Testis (tissue), 2 donors: ENCODE measurements at regions not wholly inside any gene's neighbourhood (a gene's known extent, or its start where the extent isn't known, plus 50 kb on each side); places are given as distances from the start of the nearest gene placed in this dataset.

Source experiments
- CTCF ChIP-seq, 3 experiments: fragments of 450-650 bp in 2 of 3; fragments of 200-600 bp in 1 of 3; sonication (generic) in 1 of 3; IDR thresholded peaks; one replicate each; pipeline ENCODE4 v1.5.1; 2016 to 2019; ENCODE audit warnings: antibody characterized with exemption in 3 of 3, mild to moderate bottlenecking in 2 of 3, moderate library complexity in 1 of 3
- POLR2A ChIP-seq: fragments of 450-650 bp; IDR thresholded peaks from one replicate; pipeline ENCODE4 v1.6.1; 2017; ENCODE audit warnings: antibody characterized with exemption, mild to moderate bottlenecking, moderate library complexity

- TF ChIP-seq CTCF (IDR thresholded peaks at IDR 0.05) (no peak), POLR2A (no peak)
Measured at GRCh38 chr14:38901791-38902190, 201.2 kb downstream of the SEC23A start.
